Breast epithelium (tissue), 4 donors: ENCODE measurements at regions not wholly inside any gene's neighbourhood (a gene's known extent, or its start where the extent isn't known, plus 50 kb on each side); places are given as distances from the start of the nearest gene placed in this dataset.

Source experiments
- DNase-seq, 2 donors: peaks; one replicate each; pipeline ENCODE4 v3.0.0-alpha.2; 2019; ENCODE audit warnings: low spot score in 2 of 2
- H3K27ac ChIP-seq, 2 donors: fragments of 200-600 bp; sonication (generic) in 1 of 2; one replicate each; pipeline ENCODE4 v1.5.1; 2016 to 2019; ENCODE audit warnings: mild to moderate bottlenecking in 1 of 2
- H3K27me3 ChIP-seq, 2 donors: fragments of 200-600 bp; sonication (generic) in 1 of 2; one replicate each; pipeline versions ENCODE4 v1.5.1 to v1.6.0; 2017 to 2019; ENCODE audit warnings: control low read depth in 1 of 2, mild to moderate bottlenecking in 1 of 2
- H3K36me3 ChIP-seq: fragments of 200-600 bp; one replicate; pipeline ENCODE4 v1.5.1; 2019
- H3K4me1 ChIP-seq, 2 donors: fragments of 200-600 bp; sonication (generic); one replicate each; pipeline ENCODE4 v1.5.1; 2016 to 2019; ENCODE audit warnings: control low read depth in 1 of 2
- H3K4me3 ChIP-seq, 3 donors: fragments of 200-600 bp; sonication (generic); 1 replicate in 2 of 3; 2 replicates in 1 of 3; pipeline ENCODE4 v1.5.1; 2016 to 2019; ENCODE audit warnings: mild to moderate bottlenecking in 3 of 3, moderate library complexity in 2 of 3
- H3K9me3 ChIP-seq, 2 donors: fragments of 200-600 bp; sonication (generic) in 1 of 2; one replicate each; pipeline ENCODE4 v1.5.1; 2016 to 2019; ENCODE audit warnings: control low read depth in 1 of 2
- CTCF ChIP-seq, 3 donors: fragments of 450-650 bp; IDR thresholded peaks; one replicate each; pipeline ENCODE4 v1.5.1; 2016 to 2017; ENCODE audit warnings: antibody characterized with exemption in 3 of 3, mild to moderate bottlenecking in 3 of 3, moderate library complexity in 3 of 3
- POLR2A ChIP-seq: fragments of 450-650 bp; IDR thresholded peaks from one replicate; pipeline ENCODE4 v1.6.1; 2016; ENCODE audit warnings: antibody characterized with exemption, mild to moderate bottlenecking, moderate library complexity
- POLR2AphosphoS5 ChIP-seq, 3 donors: sonication (generic); formaldehyde crosslinking; IDR thresholded peaks; one replicate each; pipeline ENCODE4 v1.6.1; 2017; ENCODE audit warnings: antibody characterized with exemption in 3 of 3
- intact Hi-C: fragments of 100-400 bp; cut with DNase I; formaldehyde crosslinking; loops from one replicate; pipeline ENCODE4 v1.15.1; 2023; ENCODE audit warnings: low total_unique reads

GRCh38 chr7:106731646-106732444, 70.9 kb upstream of the CCDC71L start:
- Histone ChIP-seq H3K36me3 (no peaks in the 10 kb centered on the region), H3K4me1 (no peaks in the 10 kb centered on the region), H3K9me3 (no peaks in the 10 kb centered on the region), H3K4me3 (no peak overlapping the region), H3K27me3 (no peaks in the 10 kb centered on the region), H3K27ac (no peak overlapping the region)
- intact Hi-C loops: no loop called here
- TF ChIP-seq POLR2A (no peak), CTCF (IDR thresholded peaks at IDR 0.05) (no peak), POLR2AphosphoS5 (IDR thresholded peaks at IDR 0.05) (no peak)
- DNase-seq: no peak

GRCh38 chr7:106735637-106736036, 74.7 kb upstream of the CCDC71L start:
- Histone ChIP-seq H3K4me1 (no peaks in the 10 kb centered on the region), H3K27ac (no peak overlapping the region), H3K27me3 (no peaks in the 10 kb centered on the region), H3K4me3 (no peak overlapping the region), H3K9me3 (no peaks in the 10 kb centered on the region), H3K36me3 (no peaks in the 10 kb centered on the region)
- no peak for DNase-seq
- TF ChIP-seq POLR2AphosphoS5 (IDR thresholded peaks at IDR 0.05) (no peak), CTCF (IDR thresholded peaks at IDR 0.05) (no peak), POLR2A (no peak)
- intact Hi-C loops: no loop called here

GRCh38 chr7:106736123-106736507, 75.2 kb upstream of the CCDC71L start:
- H3K4me3 ChIP-seq: no peak overlapping the region
- TF ChIP-seq POLR2AphosphoS5 (IDR thresholded peaks at IDR 0.05): no peak
- no peak for TF ChIP-seq CTCF (IDR thresholded peaks at IDR 0.05)
- no peak for TF ChIP-seq POLR2A
- no peaks in the 10 kb centered on the region for H3K9me3 ChIP-seq
- H3K4me1 ChIP-seq: no peaks in the 10 kb centered on the region
- no peak for DNase-seq
- no peaks in the 10 kb centered on the region for H3K36me3 ChIP-seq
- H3K27ac ChIP-seq: no peak overlapping the region
- H3K27me3 ChIP-seq: no peaks in the 10 kb centered on the region
- intact Hi-C loops: no loop called here

- Histone ChIP-seq H3K27me3 (no peaks in the 10 kb centered on the region), H3K36me3 (no peaks in the 10 kb centered on the region), H3K4me3 (peak overlapping the region in 1 of 3 donors; percentile 4), H3K4me1 (no peaks in the 10 kb centered on the region), H3K9me3 (no peaks in the 10 kb centered on the region), H3K27ac (peak overlapping the region; percentile 45 to 49)
- intact Hi-C loops: no loop called here
- TF ChIP-seq POLR2A (no peak), POLR2AphosphoS5 (IDR thresholded peaks at IDR 0.05) (peak in 1 of 3 donors; percentile 35), CTCF (IDR thresholded peaks at IDR 0.05) (peak; percentile 55 to 69 (median 68))
- DNase-seq: peak in 1 of 2 donors; percentile 25
These were observed 75.7 kb upstream of the CCDC71L start for GRCh38 chr7:106736508-106737201.

GRCh38 chr7:106737202-106737562, 76.2 kb upstream of the CCDC71L start:
- Histone ChIP-seq H3K27ac (peak overlapping the region; percentile 45 to 49), H3K4me1 (no peaks in the 10 kb centered on the region), H3K36me3 (no peaks in the 10 kb centered on the region), H3K9me3 (no peaks in the 10 kb centered on the region), H3K4me3 (no peak overlapping the region), H3K27me3 (no peaks in the 10 kb centered on the region)
- no peak for DNase-seq
- TF ChIP-seq POLR2AphosphoS5 (IDR thresholded peaks at IDR 0.05) (no peak), CTCF (IDR thresholded peaks at IDR 0.05) (peak in 1 of 3 donors; percentile 12), POLR2A (no peak)
- intact Hi-C loops: no loop called here
